NCI-H510A (cell line): ENCODE measurements at regions not wholly inside any gene's neighbourhood (a gene's known extent, or its start where the extent isn't known, plus 50 kb on each side); places are given as distances from the start of the nearest gene placed in this dataset.
"Not testable (repeated sequence)": the region's sequence is repeated elsewhere in the genome, so short reads cannot be mapped to it uniquely, and the experiment has no call there.

Experiments
- DNase-seq: peaks from one replicate; lab custom pipeline; 2025; lab: John Stamatoyannopoulos, UW

GRCh38 chr2:375956-376307 lies 88.0 kb upstream of the ALKAL2 start:
- DNase-seq, result no peak

- no peak for DNase-seq
Measured at GRCh38 chr2:375270-375955, 87.5 kb upstream of the ALKAL2 start.

GRCh38 chr2:368386-368785 lies 80.5 kb upstream of the ALKAL2 start:
- DNase-seq, result no peak

- no peak for DNase-seq
Measured at GRCh38 chr2:367246-367645, 79.4 kb upstream of the ALKAL2 start.

- no peak for DNase-seq
Measured at GRCh38 chr2:366706-367105, 78.8 kb upstream of the ALKAL2 start.

- DNase-seq, result no peak
Measured at GRCh38 chr2:365367-366275, 77.7 kb upstream of the ALKAL2 start.

- DNase-seq, result no peak
Measured at GRCh38 chr2:363824-364470, 76.1 kb upstream of the ALKAL2 start.

GRCh38 chr2:362924-363323 lies 75.0 kb upstream of the ALKAL2 start:
- DNase-seq, result no peak

GRCh38 chr2:360124-360523 lies 72.2 kb upstream of the ALKAL2 start:
- no peak for DNase-seq

- DNase-seq, result no peak
Measured at GRCh38 chr2:359047-359446, 71.2 kb upstream of the ALKAL2 start.

GRCh38 chr2:357811-358210 lies 69.9 kb upstream of the ALKAL2 start:
- DNase-seq, result no peak

- DNase-seq, result not testable (repeated sequence)
Measured at GRCh38 chr2:356304-356703, 68.4 kb upstream of the ALKAL2 start.

- DNase-seq, result no peak
Measured at GRCh38 chr2:355773-356172, 67.9 kb upstream of the ALKAL2 start.

- DNase-seq, result no peak
Measured at GRCh38 chr2:352696-353095, 64.8 kb upstream of the ALKAL2 start.

- DNase-seq, result no peak
Measured at GRCh38 chr2:349390-349789, 61.5 kb upstream of the ALKAL2 start.

- no peak for DNase-seq
Measured at GRCh38 chr2:348361-348916, 60.5 kb upstream of the ALKAL2 start.

- DNase-seq, result no peak
Measured at GRCh38 chr2:344811-345210, 56.9 kb upstream of the ALKAL2 start.

GRCh38 chr2:343355-343754 lies 55.5 kb upstream of the ALKAL2 start:
- no peak for DNase-seq

- no peak for DNase-seq
Measured at GRCh38 chr2:341912-342311, 54.0 kb upstream of the ALKAL2 start.

GRCh38 chr2:341017-341542 lies 53.2 kb upstream of the ALKAL2 start:
- DNase-seq, result no peak
